Panc1 (cell line): ENCODE measurements at regions not wholly inside any gene's neighbourhood (a gene's known extent, or its start where the extent isn't known, plus 50 kb on each side); places are given as distances from the start of the nearest gene placed in this dataset.

Experiments used
- CTCF ChIP-seq: fragments of 450-650 bp; IDR thresholded peaks from 2 replicates; pipeline ENCODE4 v1.5.1; 2017; ENCODE audit warnings: mild to moderate bottlenecking
- POLR2AphosphoS5 ChIP-seq: IDR thresholded peaks from 2 replicates; pipeline ENCODE4 v1.6.1; 2012; ENCODE audit warnings: mild to moderate bottlenecking, low read depth, low read length, moderate library complexity
- TCF7L2 ChIP-seq: IDR thresholded peaks from 2 replicates; pipeline ENCODE4 v1.6.1; 2011; ENCODE audit warnings: mild to moderate bottlenecking, low read depth, low read length, inconsistent platforms

GRCh38 chr2:224155896-224156295, 116.8 kb upstream of the SERPINE2 start:
- no peak for TF ChIP-seq POLR2AphosphoS5
- no peak for TF ChIP-seq CTCF
- no peak for TF ChIP-seq TCF7L2
